ENCODE measurements at regions not wholly inside any gene's neighbourhood (a gene's known extent, or its start where the extent isn't known, plus 50 kb on each side); places are given as distances from the start of the nearest gene placed in this dataset.

GRCh38 chr1:118736322-118736721, 251.8 kb downstream of the TBX15 start:
- TF ChIP-seq POLR2A (IDR thresholded peaks at IDR 0.05) = no peak
- TF ChIP-seq, protein P1, sequence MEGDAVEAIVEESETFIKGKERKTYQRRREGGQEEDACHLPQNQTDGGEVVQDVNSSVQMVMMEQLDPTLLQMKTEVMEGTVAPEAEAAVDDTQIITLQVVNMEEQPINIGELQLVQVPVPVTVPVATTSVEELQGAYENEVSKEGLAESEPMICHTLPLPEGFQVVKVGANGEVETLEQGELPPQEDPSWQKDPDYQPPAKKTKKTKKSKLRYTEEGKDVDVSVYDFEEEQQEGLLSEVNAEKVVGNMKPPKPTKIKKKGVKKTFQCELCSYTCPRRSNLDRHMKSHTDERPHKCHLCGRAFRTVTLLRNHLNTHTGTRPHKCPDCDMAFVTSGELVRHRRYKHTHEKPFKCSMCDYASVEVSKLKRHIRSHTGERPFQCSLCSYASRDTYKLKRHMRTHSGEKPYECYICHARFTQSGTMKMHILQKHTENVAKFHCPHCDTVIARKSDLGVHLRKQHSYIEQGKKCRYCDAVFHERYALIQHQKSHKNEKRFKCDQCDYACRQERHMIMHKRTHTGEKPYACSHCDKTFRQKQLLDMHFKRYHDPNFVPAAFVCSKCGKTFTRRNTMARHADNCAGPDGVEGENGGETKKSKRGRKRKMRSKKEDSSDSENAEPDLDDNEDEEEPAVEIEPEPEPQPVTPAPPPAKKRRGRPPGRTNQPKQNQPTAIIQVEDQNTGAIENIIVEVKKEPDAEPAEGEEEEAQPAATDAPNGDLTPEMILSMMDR (IDR thresholded peaks at IDR 0.05) = no peak

All from ovary (tissue), 3 donors.